ENCODE measurements at regions not wholly inside any gene's neighbourhood (a gene's known extent, or its start where the extent isn't known, plus 50 kb on each side); places are given as distances from the start of the nearest gene placed in this dataset.

DNA sequence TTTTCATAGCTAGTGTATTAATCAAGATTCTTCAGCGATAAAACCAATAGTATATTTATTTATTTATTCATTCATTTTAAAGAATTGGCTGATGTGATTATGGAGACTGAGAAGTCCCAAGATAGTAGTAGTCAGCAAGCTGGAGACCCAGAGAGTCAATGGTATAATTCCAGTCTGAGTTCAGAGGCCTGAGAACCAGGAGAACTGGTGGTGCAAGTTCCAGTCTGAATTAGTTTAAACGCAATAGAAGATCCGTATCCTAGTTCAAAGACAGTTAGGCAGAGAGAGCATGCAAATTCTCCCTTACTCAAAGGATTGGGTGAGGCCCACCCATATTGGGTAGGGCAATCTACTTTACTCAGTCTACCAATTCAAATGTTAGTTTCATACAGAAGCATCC lies 364.2 kb upstream of the RPS23 start:
- TF ChIP-seq, protein P1, sequence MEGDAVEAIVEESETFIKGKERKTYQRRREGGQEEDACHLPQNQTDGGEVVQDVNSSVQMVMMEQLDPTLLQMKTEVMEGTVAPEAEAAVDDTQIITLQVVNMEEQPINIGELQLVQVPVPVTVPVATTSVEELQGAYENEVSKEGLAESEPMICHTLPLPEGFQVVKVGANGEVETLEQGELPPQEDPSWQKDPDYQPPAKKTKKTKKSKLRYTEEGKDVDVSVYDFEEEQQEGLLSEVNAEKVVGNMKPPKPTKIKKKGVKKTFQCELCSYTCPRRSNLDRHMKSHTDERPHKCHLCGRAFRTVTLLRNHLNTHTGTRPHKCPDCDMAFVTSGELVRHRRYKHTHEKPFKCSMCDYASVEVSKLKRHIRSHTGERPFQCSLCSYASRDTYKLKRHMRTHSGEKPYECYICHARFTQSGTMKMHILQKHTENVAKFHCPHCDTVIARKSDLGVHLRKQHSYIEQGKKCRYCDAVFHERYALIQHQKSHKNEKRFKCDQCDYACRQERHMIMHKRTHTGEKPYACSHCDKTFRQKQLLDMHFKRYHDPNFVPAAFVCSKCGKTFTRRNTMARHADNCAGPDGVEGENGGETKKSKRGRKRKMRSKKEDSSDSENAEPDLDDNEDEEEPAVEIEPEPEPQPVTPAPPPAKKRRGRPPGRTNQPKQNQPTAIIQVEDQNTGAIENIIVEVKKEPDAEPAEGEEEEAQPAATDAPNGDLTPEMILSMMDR (IDR thresholded peaks at IDR 0.05; ENCODE audit: low read depth, low read length): no peak
- TF ChIP-seq EZH2phosphoT487 (IDR thresholded peaks at IDR 0.05; ENCODE audit: low read depth): no peak
- H2AFZ ChIP-seq (ENCODE audit: low read depth, low read length): no peak overlapping the region
- no peak overlapping the region for H3K27ac ChIP-seq (ENCODE audit: low read length)

GRCh38 chr5:82641331-82642003 lies 363.3 kb upstream of the RPS23 start:
- H3K4me2 ChIP-seq (ENCODE audit: low read length): peak overlapping the region; percentile 34
- no peaks in the 10 kb centered on the region for H3K9me3 ChIP-seq (ENCODE audit: insufficient read depth, low read length)
- H3K36me3 ChIP-seq (replicated peaks; ENCODE audit: low read depth, low read length): no peaks in the 10 kb centered on the region
- H2AFZ ChIP-seq (ENCODE audit: low read depth, low read length): peak overlapping the region; percentile 68
- H3K4me1 ChIP-seq (ENCODE audit: low read length): peaks cover 42% of the 10 kb centered on the region
- H3K27ac ChIP-seq (ENCODE audit: low read length): no peak overlapping the region
- H3K79me2 ChIP-seq (ENCODE audit: low read length): no peaks in the 10 kb centered on the region
- H3K27me3 ChIP-seq (ENCODE audit: low read depth, low read length): no peaks in the 10 kb centered on the region
- TF ChIP-seq EZH2phosphoT487 (IDR thresholded peaks at IDR 0.05; ENCODE audit: low read depth): no peak
- TF ChIP-seq, protein P1 (IDR thresholded peaks at IDR 0.05; ENCODE audit: low read depth, low read length): peak; percentile 61
- no peak overlapping the region for H3K4me3 ChIP-seq (ENCODE audit: low read length)
- H4K20me1 ChIP-seq (ENCODE audit: insufficient read depth, low read length): no peaks in the 10 kb centered on the region
- H3K9ac ChIP-seq (ENCODE audit: low read length): peak overlapping the region; percentile 38; the same call in 1 of the 2 replicates

More for the DNA sequence above, 364.2 kb upstream of the RPS23 start:
- Histone ChIP-seq H3K79me2 (ENCODE audit: low read length) (no peaks in the 10 kb centered on the region), H3K27me3 (ENCODE audit: low read depth, low read length) (no peaks in the 10 kb centered on the region), H4K20me1 (ENCODE audit: insufficient read depth, low read length) (no peaks in the 10 kb centered on the region), H3K4me1 (ENCODE audit: low read length) (peaks cover 44% of the 10 kb centered on the region), H3K9me3 (ENCODE audit: insufficient read depth, low read length) (no peaks in the 10 kb centered on the region), H3K9ac (ENCODE audit: low read length) (no peak overlapping the region), H3K4me2 (ENCODE audit: low read length) (no peak overlapping the region), H3K36me3 (replicated peaks; ENCODE audit: low read depth, low read length) (no peaks in the 10 kb centered on the region), H3K4me3 (ENCODE audit: low read length) (no peak overlapping the region)

DNA sequence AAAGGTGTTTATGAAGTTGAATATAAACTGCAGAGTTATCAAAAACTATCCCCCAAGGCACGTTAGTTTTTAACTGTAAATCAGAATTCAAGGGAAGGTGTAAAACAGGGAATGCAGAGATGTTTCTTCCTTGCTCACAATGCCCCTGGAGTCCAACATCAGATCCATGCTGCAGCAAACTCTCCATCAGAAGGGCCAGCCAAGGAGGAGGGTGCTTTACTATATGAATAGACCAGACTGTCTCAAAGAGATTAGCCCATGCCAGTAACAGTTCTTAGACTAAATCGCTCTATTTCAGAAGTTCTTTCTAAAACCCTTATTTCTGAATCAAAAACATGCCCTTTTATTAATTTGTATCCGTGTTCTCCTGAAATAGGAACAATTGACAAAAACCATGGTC lies 362.8 kb upstream of the RPS23 start:
- Histone ChIP-seq H3K27me3 (ENCODE audit: low read depth, low read length) (no peaks in the 10 kb centered on the region), H3K4me1 (ENCODE audit: low read length) (peaks cover 39% of the 10 kb centered on the region), H4K20me1 (ENCODE audit: insufficient read depth, low read length) (no peaks in the 10 kb centered on the region), H2AFZ (ENCODE audit: low read depth, low read length) (peak overlapping the region; percentile 65; the same call in 1 of the 2 replicates), H3K27ac (ENCODE audit: low read length) (no peak overlapping the region), H3K36me3 (replicated peaks; ENCODE audit: low read depth, low read length) (no peaks in the 10 kb centered on the region), H3K4me3 (ENCODE audit: low read length) (no peak overlapping the region), H3K9me3 (ENCODE audit: insufficient read depth, low read length) (no peaks in the 10 kb centered on the region), H3K9ac (ENCODE audit: low read length) (no peak overlapping the region), H3K79me2 (ENCODE audit: low read length) (no peaks in the 10 kb centered on the region), H3K4me2 (ENCODE audit: low read length) (peak overlapping the region; percentile 25; the same call in 1 of the 2 replicates)
- TF ChIP-seq, protein P1 (IDR thresholded peaks at IDR 0.05; ENCODE audit: low read depth, low read length): no peak
- TF ChIP-seq EZH2phosphoT487 (IDR thresholded peaks at IDR 0.05; ENCODE audit: low read depth): no peak

GRCh38 chr5:82639393-82640144 lies 361.4 kb upstream of the RPS23 start:
- Histone ChIP-seq H3K4me2 (ENCODE audit: low read length) (no peak overlapping the region), H3K36me3 (replicated peaks; ENCODE audit: low read depth, low read length) (no peaks in the 10 kb centered on the region), H3K79me2 (ENCODE audit: low read length) (no peaks in the 10 kb centered on the region), H3K9ac (ENCODE audit: low read length) (no peak overlapping the region), H3K9me3 (ENCODE audit: insufficient read depth, low read length) (no peaks in the 10 kb centered on the region), H3K27me3 (ENCODE audit: low read depth, low read length) (no peaks in the 10 kb centered on the region), H3K4me3 (ENCODE audit: low read length) (no peak overlapping the region), H4K20me1 (ENCODE audit: insufficient read depth, low read length) (no peaks in the 10 kb centered on the region), H3K4me1 (ENCODE audit: low read length) (peaks cover 33% of the 10 kb centered on the region), H3K27ac (ENCODE audit: low read length) (no peak overlapping the region), H2AFZ (ENCODE audit: low read depth, low read length) (peak overlapping the region; percentile 66; the same call in 1 of the 2 replicates)
- TF ChIP-seq, protein P1 (IDR thresholded peaks at IDR 0.05; ENCODE audit: low read depth, low read length): no peak
- TF ChIP-seq EZH2phosphoT487 (IDR thresholded peaks at IDR 0.05; ENCODE audit: low read depth): no peak
